ENCODE measurements at regions not wholly inside any gene's neighbourhood (a gene's known extent, or its start where the extent isn't known, plus 50 kb on each side); places are given as distances from the start of the nearest gene placed in this dataset.

- no peak for TF ChIP-seq ZNF691 (CRISPR knock-in tag; IDR thresholded peaks at IDR 0.05; ENCODE audit: borderline replicate concordance, low read depth)
- TF ChIP-seq TERF1 (CRISPR knock-in tag; IDR thresholded peaks at IDR 0.05): no peak
- TF ChIP-seq ZNF800 (CRISPR knock-in tag; IDR thresholded peaks at IDR 0.05): no peak
- no peak for TF ChIP-seq ZBTB1 (CRISPR knock-in tag; IDR thresholded peaks at IDR 0.05; ENCODE audit: borderline replicate concordance)
- TF ChIP-seq ZNF777 (CRISPR knock-in tag; IDR thresholded peaks at IDR 0.05): no peak
- no peak for TF ChIP-seq HOXA9 (CRISPR knock-in tag; IDR thresholded peaks at IDR 0.05; ENCODE audit: borderline replicate concordance)
Observed at GRCh38 chr12:46918631-46919030, 92.8 kb upstream of the SLC38A4 start (continued).

GRCh38 chr12:46919666-46920400 lies 94.0 kb upstream of the SLC38A4 start:
- CTCF ChIA-PET (ENCODE audit: low intra/inter-chr PET ratio, low total read pairs): no interaction called here
- BruUV-seq (replicated peaks): no TSS peak
- no peak overlapping the region for H3K9ac ChIP-seq (ENCODE audit: insufficient read depth, low read depth, low read length)
- no peak overlapping the region for H3K4me2 ChIP-seq (ENCODE audit: low read depth, low read length)
- no peak for DNase-seq (ENCODE audit: low spot score)
- in situ Hi-C loops (cut with HindIII; ENCODE audit: extremely low pct_ligation_motif_present, low pct_unique_long_range_greater_than_20kb): no loop called here
- peaks cover 20% of the 10 kb centered on the region for H3K4me1 ChIP-seq (ENCODE audit: insufficient read depth, low read length)
- TF ChIP-seq ZNF660 (CRISPR knock-in tag; IDR thresholded peaks at IDR 0.05; ENCODE audit: borderline replicate concordance, low read depth) (no peak), ZNF737 (CRISPR knock-in tag; IDR thresholded peaks at IDR 0.05; ENCODE audit: borderline replicate concordance) (no peak), SP140L (CRISPR knock-in tag; IDR thresholded peaks at IDR 0.05; ENCODE audit: borderline replicate concordance) (no peak), MXI1 (IDR thresholded peaks at IDR 0.05; ENCODE audit: borderline replicate concordance, low read depth, low read length) (no peak), SP2 (CRISPR knock-in tag; IDR thresholded peaks at IDR 0.05) (no peak)
- H3K36me3 ChIP-seq (replicated peaks in 1 of 2; ENCODE audit: control insufficient read depth in 1 of 2, insufficient read depth in 2 of 2, low read length in 2 of 2): no peaks in the 10 kb centered on the region
- H3K79me2 ChIP-seq (ENCODE audit: insufficient read depth, low read length): no peaks in the 10 kb centered on the region
- no peak overlapping the region for H3K4me3 ChIP-seq (replicated peaks in 1 of 3; ENCODE audit: insufficient read depth in 1 of 3, low read depth in 2 of 3, low read length in 3 of 3)
- no peaks in the 10 kb centered on the region for H4K20me1 ChIP-seq (ENCODE audit: insufficient read depth, low read length)
- no peaks in the 10 kb centered on the region for H3K27me3 ChIP-seq (ENCODE audit: control insufficient read depth in 1 of 2, insufficient read depth in 2 of 2, low read length in 2 of 2)
- intact Hi-C loops (cut with micrococcal nuclease; ENCODE audit: unreplicated experiment): no loop called here
- ATAC-seq: no peak
- no peak for FAIRE-seq
- no peak overlapping the region for H3K27ac ChIP-seq (ENCODE audit: extremely low read length, insufficient read depth, low read length)
- POLR2A ChIA-PET: no interaction called here
- 67% methylated on average over 9 of the region's 9 CpGs for WGBS (ENCODE audit: low lambda C conversion rate)
- no peak overlapping the region for H2AFZ ChIP-seq (ENCODE audit: low read length)
- no peaks in the 10 kb centered on the region for H3K9me3 ChIP-seq (ENCODE audit: low read length)

Measured in HepG2 (cell line).